CD4-positive, CD25-positive, alpha-beta regulatory T cell (primary cell): ENCODE measurements at regions not wholly inside any gene's neighbourhood (a gene's known extent, or its start where the extent isn't known, plus 50 kb on each side); places are given as distances from the start of the nearest gene placed in this dataset.
"Not testable (repeated sequence)": the region's sequence is repeated elsewhere in the genome, so short reads cannot be mapped to it uniquely, and the experiment has no call there.

Source experiments
- ATAC-seq, 2 donors: fragments of 150-1000 bp; cut with Tn5 transposase; one replicate each; pipeline ENCODE4 v1.10.0; 2021; ENCODE audit warnings: low read depth in 2 of 2, moderate number of reproducible peaks in 2 of 2, moderate library complexity in 1 of 2
- DNase-seq, 3 donors: peaks; one replicate each; pipeline versions ENCODE4 v3.0.0 to v3.0.0-alpha.2; 2012 to 2022; ENCODE audit warnings: mixed read lengths in 1 of 3
- H3K27ac ChIP-seq: one replicate; pipeline ENCODE4 v1.7.0; 2013; ENCODE audit warnings: mild to moderate bottlenecking, low read length; ENCODE audit not compliant: insufficient read depth, poor library complexity, severe bottlenecking
- H3K27me3 ChIP-seq: one replicate; pipeline ENCODE4 v1.7.0; 2013; ENCODE audit warnings: low read length; ENCODE audit not compliant: control insufficient read depth, insufficient read depth
- H3K36me3 ChIP-seq: one replicate; pipeline ENCODE4 v1.7.0; 2013; ENCODE audit warnings: mild to moderate bottlenecking, low read length, moderate library complexity; ENCODE audit not compliant: control insufficient read depth, insufficient read depth
- H3K4me1 ChIP-seq: 2 replicates; pipeline ENCODE4 v1.7.0; 2013; ENCODE audit warnings: mild to moderate bottlenecking, low read length; ENCODE audit not compliant: insufficient read depth, control insufficient read depth, poor library complexity, severe bottlenecking
- H3K4me3 ChIP-seq: one replicate; pipeline ENCODE4 v1.7.0; 2013; ENCODE audit warnings: low read depth, mild to moderate bottlenecking, low read length, moderate library complexity
- H3K9me3 ChIP-seq, 2 experiments: 1 replicate in 1 of 2; 2 replicates in 1 of 2; pipeline ENCODE4 v1.7.0; 2013; ENCODE audit warnings: low read length in 2 of 2, mild to moderate bottlenecking in 1 of 2, moderate library complexity in 1 of 2; ENCODE audit not compliant: control insufficient read depth in 2 of 2
- H3K27ac Mint-ChIP-seq, 3 donors: one replicate each; pipeline ENCODE4 v1.8.0; 2020 to 2022; ENCODE audit warnings: mild to moderate bottlenecking in 3 of 3, mixed read lengths in 3 of 3, moderate library complexity in 2 of 3
- H3K27me3 Mint-ChIP-seq: one replicate; pipeline ENCODE4 v1.8.0; 2022; ENCODE audit warnings: mild to moderate bottlenecking, mixed read lengths
- H3K36me3 Mint-ChIP-seq: one replicate; pipeline ENCODE4 v1.8.0; 2020; ENCODE audit warnings: mixed read lengths
- H3K4me1 Mint-ChIP-seq, 4 donors: one replicate each; pipeline ENCODE4 v1.8.0; 2020 to 2022; ENCODE audit warnings: mixed read lengths in 4 of 4, mild to moderate bottlenecking in 1 of 4
- H3K4me3 Mint-ChIP-seq, 4 donors: one replicate each; pipeline ENCODE4 v1.8.0; 2020 to 2022; ENCODE audit warnings: mild to moderate bottlenecking in 4 of 4, mixed read lengths in 4 of 4, moderate library complexity in 3 of 4
- H3K9me3 Mint-ChIP-seq, 7 donors: one replicate each; pipeline ENCODE4 v1.8.0; 2020 to 2022; ENCODE audit warnings: mixed read lengths in 7 of 7, mild to moderate bottlenecking in 3 of 7, moderate library complexity in 2 of 7

DNA sequence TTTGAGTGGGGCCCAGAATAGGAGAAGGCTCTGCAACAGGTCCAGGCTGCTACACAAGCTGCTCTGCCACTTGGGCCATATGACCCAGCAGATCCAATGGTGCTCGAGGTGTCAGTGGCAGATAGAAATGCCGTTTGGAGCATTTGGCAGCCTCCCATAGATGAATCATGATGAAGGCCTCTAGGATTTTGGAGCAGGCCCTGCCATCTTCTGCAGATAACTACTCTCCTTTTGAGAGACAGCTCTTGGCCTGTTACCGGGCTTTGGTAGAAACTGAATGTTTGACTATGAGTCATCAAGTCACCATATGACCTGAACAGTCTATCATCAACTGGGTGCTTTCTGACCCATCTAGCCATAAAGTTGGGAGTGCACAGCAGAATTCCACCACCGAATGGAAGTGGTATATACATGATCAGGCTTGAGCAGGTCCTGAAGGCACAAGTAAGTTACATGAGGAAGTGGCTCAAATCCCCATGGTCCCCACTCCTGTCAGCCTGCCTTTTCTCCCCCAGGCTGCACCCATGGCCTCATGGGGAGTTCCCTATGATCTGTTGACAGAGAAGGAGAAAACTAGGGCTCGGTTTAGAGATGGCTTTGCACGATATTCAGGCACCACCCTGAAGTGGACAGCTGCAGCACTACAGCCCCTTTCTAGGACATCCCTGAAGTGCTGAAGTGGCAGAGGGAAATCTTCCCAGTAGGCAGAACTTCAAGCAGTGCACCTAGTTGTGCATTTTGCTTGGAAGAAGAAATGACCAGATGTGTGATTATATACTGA is 971.4 kb downstream of the MCTP2 start:
- Histone ChIP-seq H3K4me3 (no peak overlapping the region), H3K36me3 (no peaks in the 10 kb centered on the region), H3K27me3 (no peaks in the 10 kb centered on the region), H3K9me3 (peaks cover 5 to 8% of the 10 kb centered on the region in 2 experiments), H3K4me1 (no peaks in the 10 kb centered on the region), H3K27ac (no peak overlapping the region)
- Mint-ChIP-seq H3K9me3 (peaks cover 0 to 31% (median 12%) of the 10 kb centered on the region in 7 donors), H3K27ac (no peak overlapping the region), H3K4me1 (no peaks in the 10 kb centered on the region), H3K36me3 (no peaks in the 10 kb centered on the region), H3K27me3 (no peaks in the 10 kb centered on the region), H3K4me3 (no peak overlapping the region)
- ATAC-seq = no peak
- DNase-seq = no peak

DNA sequence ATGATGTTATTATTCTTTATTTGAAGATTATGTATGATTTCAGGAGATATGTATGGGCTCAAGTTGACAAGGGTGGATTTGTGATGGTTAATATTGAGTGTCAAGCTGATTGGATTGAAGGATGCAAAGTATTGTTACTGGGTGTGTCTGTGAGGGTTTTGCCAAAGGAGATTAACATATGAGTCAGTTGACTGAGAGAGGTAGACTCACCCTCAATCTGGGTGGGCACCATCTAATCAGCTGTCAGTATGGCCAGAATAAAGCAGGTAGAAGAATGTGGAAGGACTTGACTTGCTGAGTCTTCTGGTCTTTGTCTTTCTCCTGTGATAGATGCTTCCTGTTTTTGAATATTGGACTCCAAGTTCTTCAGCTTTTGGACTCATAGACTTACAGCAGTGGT is 973.7 kb downstream of the MCTP2 start:
- no peaks in the 10 kb centered on the region for H3K4me1 Mint-ChIP-seq
- H3K27me3 ChIP-seq = no peaks in the 10 kb centered on the region
- H3K27me3 Mint-ChIP-seq = no peaks in the 10 kb centered on the region

DNA sequence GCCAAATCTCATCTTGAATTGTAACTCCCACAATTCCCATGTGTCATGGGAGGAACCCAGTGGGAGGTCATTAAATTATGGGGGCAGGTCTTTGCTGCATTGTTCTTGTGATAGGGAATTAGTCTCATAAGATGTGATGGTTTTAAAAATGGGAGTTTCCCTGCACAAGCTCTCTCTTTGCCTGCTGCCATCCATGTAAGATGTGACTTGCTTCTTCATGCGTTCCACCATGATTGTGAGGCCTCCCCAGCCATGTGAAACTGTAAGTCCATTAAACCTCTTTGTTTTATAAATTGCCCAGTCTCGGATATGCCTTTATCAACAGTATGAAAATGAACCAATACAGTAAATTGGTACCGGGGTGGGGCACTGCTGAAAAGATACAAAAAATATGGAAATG is 974.5 kb downstream of the MCTP2 start:
- H3K4me1 ChIP-seq, H3K4me3 Mint-ChIP-seq: not testable (repeated sequence)

More for the DNA sequence above, 973.7 kb downstream of the MCTP2 start:
- Mint-ChIP-seq H3K36me3 (no peaks in the 10 kb centered on the region), H3K27ac (no peak overlapping the region), H3K4me3 (no peak overlapping the region), H3K9me3 (peaks cover 0 to 35% (median 10%) of the 10 kb centered on the region in 7 donors)
- ATAC-seq = no peak
- no peak overlapping the region for H3K4me3 ChIP-seq
- H3K9me3 ChIP-seq = peaks cover 5 to 8% of the 10 kb centered on the region in 2 experiments
- DNase-seq = no peak
- H3K27ac ChIP-seq = no peak overlapping the region
- no peaks in the 10 kb centered on the region for H3K36me3 ChIP-seq
- no peaks in the 10 kb centered on the region for H3K4me1 ChIP-seq

DNA sequence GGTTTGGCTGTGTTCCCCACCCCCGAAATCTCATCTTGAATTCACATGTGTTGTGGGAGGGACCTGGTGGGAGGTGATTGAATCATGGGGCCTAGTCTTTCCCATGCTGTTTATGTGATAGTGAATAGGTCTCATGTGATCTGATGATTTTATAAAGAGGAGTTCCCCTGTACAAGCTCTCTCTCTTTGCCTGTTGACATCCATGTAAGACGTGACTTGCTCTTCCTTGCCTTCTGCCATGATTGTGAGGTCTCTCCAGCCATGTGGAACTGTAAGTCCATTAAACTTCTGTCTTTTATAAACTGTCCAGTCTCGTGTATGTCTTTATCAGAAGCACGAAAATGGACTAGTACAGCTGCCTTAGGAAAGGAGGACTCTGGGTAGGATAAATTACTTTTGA is 976.7 kb downstream of the MCTP2 start:
- no peak overlapping the region for H3K27ac Mint-ChIP-seq
- H3K4me1 ChIP-seq = no peaks in the 10 kb centered on the region
- H3K9me3 Mint-ChIP-seq = peaks cover 0 to 25% (median 8%) of the 10 kb centered on the region in 7 donors
- no peaks in the 10 kb centered on the region for H3K36me3 Mint-ChIP-seq
- H3K36me3 ChIP-seq = no peaks in the 10 kb centered on the region
- no peaks in the 10 kb centered on the region for H3K27me3 Mint-ChIP-seq
- H3K9me3 ChIP-seq = peaks cover 3 to 8% of the 10 kb centered on the region in 2 experiments
- no peaks in the 10 kb centered on the region for H3K4me1 Mint-ChIP-seq
- DNase-seq (no peak), ATAC-seq (no peak)
- H3K4me3 Mint-ChIP-seq = no peak overlapping the region
- no peak overlapping the region for H3K4me3 ChIP-seq
- H3K27ac ChIP-seq = no peak overlapping the region
- H3K27me3 ChIP-seq = no peaks in the 10 kb centered on the region

More for the DNA sequence above, 974.5 kb downstream of the MCTP2 start:
- not testable (repeated sequence) for H3K27ac Mint-ChIP-seq, H3K27me3 ChIP-seq, ATAC-seq, H3K36me3 ChIP-seq, H3K4me3 ChIP-seq, DNase-seq, H3K4me1 Mint-ChIP-seq, H3K27me3 Mint-ChIP-seq, H3K36me3 Mint-ChIP-seq, H3K9me3 ChIP-seq, H3K27ac ChIP-seq
- peaks cover 0 to 30% (median 9%) of the 10 kb centered on the region in 7 donors for H3K9me3 Mint-ChIP-seq

DNA sequence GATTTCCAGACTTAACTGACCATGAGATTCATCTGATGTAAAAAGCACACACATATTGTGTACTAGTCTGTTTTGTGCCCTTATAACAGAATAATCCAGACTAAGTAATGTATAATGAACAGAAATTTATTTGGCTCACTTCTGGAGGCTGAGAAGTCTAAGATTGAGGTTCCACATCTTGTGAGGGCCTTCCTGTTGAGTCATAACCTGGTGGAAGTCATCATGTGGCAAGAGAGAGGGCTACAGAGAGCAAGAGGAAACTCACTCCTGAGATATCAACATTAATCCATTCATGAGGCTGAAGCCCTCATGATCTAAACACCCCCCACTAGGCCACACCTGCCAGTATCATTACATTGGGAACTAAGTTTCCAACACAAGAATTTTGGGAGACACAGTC is 977.6 kb downstream of the MCTP2 start:
- H3K27ac ChIP-seq = no peak overlapping the region
- Mint-ChIP-seq H3K4me1 (no peaks in the 10 kb centered on the region), H3K36me3 (no peaks in the 10 kb centered on the region), H3K9me3 (peaks cover 0 to 25% (median 7%) of the 10 kb centered on the region in 7 donors), H3K27me3 (no peaks in the 10 kb centered on the region), H3K27ac (no peak overlapping the region), H3K4me3 (no peak overlapping the region)
- ATAC-seq (no peak), DNase-seq (no peak)
- H3K4me1 ChIP-seq = no peaks in the 10 kb centered on the region
- H3K4me3 ChIP-seq = no peak overlapping the region
- no peaks in the 10 kb centered on the region for H3K27me3 ChIP-seq
- H3K9me3 ChIP-seq = no peaks in the 10 kb centered on the region
- H3K36me3 ChIP-seq = no peaks in the 10 kb centered on the region

DNA sequence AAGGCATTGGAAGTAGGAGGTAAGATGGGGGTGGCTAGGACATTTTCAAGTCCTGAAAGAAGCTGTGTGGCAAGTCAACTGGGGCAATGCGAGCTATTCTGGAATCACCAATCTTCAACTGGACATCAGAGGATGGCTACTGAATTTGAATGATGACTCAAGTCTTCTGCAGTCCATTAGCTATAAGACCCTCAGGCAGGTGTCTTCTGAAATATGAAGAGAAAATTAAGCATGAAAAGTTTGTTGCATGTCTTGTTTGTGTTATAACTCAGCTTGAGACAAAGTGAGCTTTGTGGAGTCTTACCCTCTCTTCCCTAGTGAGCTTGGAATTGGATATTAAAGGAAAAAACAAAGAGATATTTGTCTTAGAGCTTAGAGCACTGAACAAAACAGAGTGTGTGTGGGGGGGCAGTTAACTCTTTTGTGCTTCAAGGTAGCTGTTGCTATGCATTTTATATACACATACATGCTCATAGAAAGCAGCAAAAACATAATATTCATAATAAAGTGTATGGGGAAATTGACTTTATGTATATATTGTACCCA is 979.1 kb downstream of the MCTP2 start:
- DNase-seq (no peak), ATAC-seq (no peak)
- Histone ChIP-seq H3K4me1 (no peaks in the 10 kb centered on the region), H3K9me3 (no peaks in the 10 kb centered on the region), H3K4me3 (no peak overlapping the region), H3K27ac (no peak overlapping the region), H3K36me3 (no peaks in the 10 kb centered on the region), H3K27me3 (no peaks in the 10 kb centered on the region)
- H3K9me3 Mint-ChIP-seq = peaks cover 0 to 28% (median 7%) of the 10 kb centered on the region in 7 donors
- H3K27me3 Mint-ChIP-seq = peaks cover 2% of the 10 kb centered on the region
- H3K27ac Mint-ChIP-seq = peak overlapping the region in 1 of 3 donors; percentile 10
- no peaks in the 10 kb centered on the region for H3K36me3 Mint-ChIP-seq
- no peaks in the 10 kb centered on the region for H3K4me1 Mint-ChIP-seq
- H3K4me3 Mint-ChIP-seq = no peak overlapping the region

DNA sequence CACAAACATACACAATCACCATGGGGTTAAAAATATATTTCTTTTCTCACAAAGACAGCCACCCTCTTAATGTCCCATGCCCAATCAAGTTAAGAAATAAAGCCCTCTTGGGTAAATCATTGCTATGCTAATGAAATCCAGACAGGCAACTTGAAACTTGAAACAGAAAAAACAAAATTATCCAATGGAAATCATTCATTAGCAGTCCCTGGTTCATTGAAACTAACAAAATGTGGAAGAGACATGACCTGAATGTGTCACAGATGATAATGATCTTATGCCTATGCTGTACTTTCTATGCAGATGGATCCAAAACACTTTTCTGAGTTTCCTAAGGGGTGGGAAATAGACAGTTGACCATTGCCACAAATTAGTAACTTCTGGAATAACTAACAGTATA is 983.7 kb downstream of the MCTP2 start:
- no peak for ATAC-seq

DNA sequence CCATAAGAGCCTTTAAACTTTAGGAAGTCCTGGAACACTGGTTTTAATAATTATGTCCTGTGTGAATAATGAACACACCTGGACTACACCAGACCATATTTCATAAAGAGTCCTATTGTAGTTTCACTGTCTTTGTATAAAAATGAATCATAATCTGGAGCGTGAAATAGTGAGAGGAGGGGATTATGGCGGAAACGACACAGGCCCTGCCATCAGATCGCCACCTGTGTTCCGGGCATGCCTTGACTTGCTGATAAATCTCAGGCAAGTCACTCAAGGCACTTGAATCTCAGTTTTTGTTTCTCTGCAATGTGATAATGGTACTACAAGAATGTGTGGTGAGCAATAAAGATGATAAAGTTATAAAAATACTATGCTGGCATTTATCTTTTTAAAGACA is 995.5 kb downstream of the MCTP2 start:
- peaks cover 4 to 11% of the 10 kb centered on the region in 2 experiments for H3K9me3 ChIP-seq
- H3K4me3 Mint-ChIP-seq = no peak overlapping the region
- ATAC-seq = no peak

More for the DNA sequence above, 983.7 kb downstream of the MCTP2 start:
- no peaks in the 10 kb centered on the region for H3K4me1 Mint-ChIP-seq
- H3K4me3 Mint-ChIP-seq = no peak overlapping the region
- H3K36me3 Mint-ChIP-seq = no peaks in the 10 kb centered on the region
- H3K27ac Mint-ChIP-seq = no peak overlapping the region
- Histone ChIP-seq H3K27ac (no peak overlapping the region), H3K9me3 (no peaks in the 10 kb centered on the region), H3K4me1 (no peaks in the 10 kb centered on the region), H3K36me3 (no peaks in the 10 kb centered on the region), H3K4me3 (no peak overlapping the region), H3K27me3 (no peaks in the 10 kb centered on the region)
- H3K27me3 Mint-ChIP-seq = peaks cover 5% of the 10 kb centered on the region
- peaks cover 2 to 19% (median 5%) of the 10 kb centered on the region in 7 donors for H3K9me3 Mint-ChIP-seq
- DNase-seq = no peak

More for the DNA sequence above, 995.5 kb downstream of the MCTP2 start:
- H3K27me3 Mint-ChIP-seq = no peaks in the 10 kb centered on the region
- Histone ChIP-seq H3K36me3 (no peaks in the 10 kb centered on the region), H3K27ac (no peak overlapping the region), H3K4me3 (no peak overlapping the region), H3K27me3 (no peaks in the 10 kb centered on the region), H3K4me1 (no peaks in the 10 kb centered on the region)
- peaks cover 1 to 27% (median 7%) of the 10 kb centered on the region in 7 donors for H3K9me3 Mint-ChIP-seq
- no peaks in the 10 kb centered on the region for H3K4me1 Mint-ChIP-seq
- H3K27ac Mint-ChIP-seq = no peak overlapping the region
- no peak for DNase-seq
- H3K36me3 Mint-ChIP-seq = no peaks in the 10 kb centered on the region
